Astrocyte (in vitro differentiated cells and primary cell): ENCODE measurements at regions not wholly inside any gene's neighbourhood (a gene's known extent, or its start where the extent isn't known, plus 50 kb on each side); places are given as distances from the start of the nearest gene placed in this dataset.

Experiments used
- EZH2 ChIP-seq: IDR thresholded peaks from 2 replicates; pipeline ENCODE4 v1.6.1; 2012; ENCODE audit warnings: mild to moderate bottlenecking, low read length, inconsistent platforms; ENCODE audit not compliant: insufficient read depth
- TF ChIP-seq, protein P1 (sequence below): IDR thresholded peaks from 2 replicates; pipeline ENCODE4 v1.5.1; 2011; ENCODE audit warnings: low read depth, mild to moderate bottlenecking, inconsistent platforms, low read length, moderate library complexity; ENCODE audit not compliant: insufficient read depth

DNA sequence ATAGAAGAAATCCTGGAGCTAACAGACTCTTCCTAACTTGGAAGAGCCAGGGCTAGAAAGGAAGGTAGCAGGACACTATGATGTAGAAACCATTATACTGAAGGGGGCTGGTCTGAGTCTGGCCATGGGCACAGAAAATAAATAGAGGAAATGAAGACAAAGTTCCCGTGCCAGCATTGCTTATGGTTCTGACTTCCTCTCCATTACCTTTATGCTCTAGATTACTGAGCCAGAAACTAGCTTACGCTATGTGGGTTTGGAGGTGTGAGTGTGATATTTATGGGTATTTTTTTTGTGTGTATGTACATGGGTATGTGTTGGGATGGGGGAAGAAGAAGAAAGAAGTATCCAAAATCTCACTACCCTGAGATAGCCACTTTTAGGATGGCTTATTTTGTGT is 148.3 kb downstream of the GLUD2 start:
- TF ChIP-seq, protein P1, sequence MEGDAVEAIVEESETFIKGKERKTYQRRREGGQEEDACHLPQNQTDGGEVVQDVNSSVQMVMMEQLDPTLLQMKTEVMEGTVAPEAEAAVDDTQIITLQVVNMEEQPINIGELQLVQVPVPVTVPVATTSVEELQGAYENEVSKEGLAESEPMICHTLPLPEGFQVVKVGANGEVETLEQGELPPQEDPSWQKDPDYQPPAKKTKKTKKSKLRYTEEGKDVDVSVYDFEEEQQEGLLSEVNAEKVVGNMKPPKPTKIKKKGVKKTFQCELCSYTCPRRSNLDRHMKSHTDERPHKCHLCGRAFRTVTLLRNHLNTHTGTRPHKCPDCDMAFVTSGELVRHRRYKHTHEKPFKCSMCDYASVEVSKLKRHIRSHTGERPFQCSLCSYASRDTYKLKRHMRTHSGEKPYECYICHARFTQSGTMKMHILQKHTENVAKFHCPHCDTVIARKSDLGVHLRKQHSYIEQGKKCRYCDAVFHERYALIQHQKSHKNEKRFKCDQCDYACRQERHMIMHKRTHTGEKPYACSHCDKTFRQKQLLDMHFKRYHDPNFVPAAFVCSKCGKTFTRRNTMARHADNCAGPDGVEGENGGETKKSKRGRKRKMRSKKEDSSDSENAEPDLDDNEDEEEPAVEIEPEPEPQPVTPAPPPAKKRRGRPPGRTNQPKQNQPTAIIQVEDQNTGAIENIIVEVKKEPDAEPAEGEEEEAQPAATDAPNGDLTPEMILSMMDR = no peak
- no peak for TF ChIP-seq EZH2
